ENCODE measurements at regions not wholly inside any gene's neighbourhood (a gene's known extent, or its start where the extent isn't known, plus 50 kb on each side); places are given as distances from the start of the nearest gene placed in this dataset.

GRCh38 chr20:19807946-19808330, 49.9 kb downstream of the RIN2 start:
- DNase-seq, result no peak

GRCh38 chr20:19808498-19808897, 50.4 kb downstream of the RIN2 start:
- peak in 1 of 2 experiments; percentile 17 for DNase-seq

GRCh38 chr20:19809505-19809904, 51.4 kb downstream of the RIN2 start:
- no peak for DNase-seq

GRCh38 chr20:19811231-19811630, 53.2 kb downstream of the RIN2 start:
- DNase-seq, result no peak

GRCh38 chr20:19812056-19812455, 54.0 kb downstream of the RIN2 start:
- DNase-seq, result no peak

- no peak for DNase-seq
Observed at GRCh38 chr20:19812696-19813095, 54.6 kb downstream of the RIN2 start.

- no peak for DNase-seq
Observed at GRCh38 chr20:19813846-19814640, 56.0 kb downstream of the RIN2 start.

GRCh38 chr20:19815553-19815991, 57.5 kb downstream of the RIN2 start:
- no peak for DNase-seq

GRCh38 chr20:19816386-19816785, 58.3 kb downstream of the RIN2 start:
- DNase-seq, result no peak

- no peak for DNase-seq
Observed at GRCh38 chr20:19817017-19817416, 59.0 kb downstream of the RIN2 start.

GRCh38 chr20:19819149-19819548, 61.1 kb downstream of the RIN2 start:
- no peak for DNase-seq

- no peak for DNase-seq
Observed at GRCh38 chr20:19820555-19821211, 62.6 kb downstream of the RIN2 start.

GRCh38 chr20:19821606-19822005, 63.5 kb downstream of the RIN2 start:
- DNase-seq, result no peak

- no peak for DNase-seq
Observed at GRCh38 chr20:19823216-19823615, 65.2 kb downstream of the RIN2 start.

GRCh38 chr20:19823971-19824370, 65.9 kb downstream of the RIN2 start:
- no peak for DNase-seq

GRCh38 chr20:19824861-19825260, 66.8 kb downstream of the RIN2 start:
- no peak for DNase-seq

GRCh38 chr20:19826179-19826914, 68.3 kb downstream of the RIN2 start:
- DNase-seq, result no peak

GRCh38 chr20:19827818-19828217, 69.8 kb downstream of the RIN2 start:
- DNase-seq, result no peak

GRCh38 chr20:19828232-19828631, 70.2 kb downstream of the RIN2 start:
- peak in 1 of 2 experiments; percentile 15 for DNase-seq

- DNase-seq, result no peak
Observed at GRCh38 chr20:19830211-19830785, 72.2 kb downstream of the RIN2 start.

- DNase-seq, result no peak
Observed at GRCh38 chr20:19832875-19833274, 74.8 kb downstream of the RIN2 start.

- no peak for DNase-seq
Observed at GRCh38 chr20:19833395-19833794, 75.3 kb downstream of the RIN2 start.

GRCh38 chr20:19834287-19834686, 76.2 kb downstream of the RIN2 start:
- no peak for DNase-seq
